Renal cortical epithelial cell (primary cell): ENCODE measurements at regions not wholly inside any gene's neighbourhood (a gene's known extent, or its start where the extent isn't known, plus 50 kb on each side); places are given as distances from the start of the nearest gene placed in this dataset.
"Not testable (repeated sequence)": the region's sequence is repeated elsewhere in the genome, so short reads cannot be mapped to it uniquely, and the experiment has no call there.

ENCODE experiments used
- DNase-seq: peaks from one replicate; pipeline ENCODE4 v3.0.0-alpha.2; 2011; ENCODE audit warnings: low read depth

- DNase-seq, result not testable (repeated sequence)
Observed at GRCh38 chr13:109702030-109702597, 84.3 kb downstream of the IRS2 start.

- DNase-seq, result peak; percentile 76
Observed at GRCh38 chr13:109700176-109700575, 86.2 kb downstream of the IRS2 start.

- DNase-seq, result no peak
Observed at GRCh38 chr13:109699628-109700071, 86.7 kb downstream of the IRS2 start.

- peak; percentile 46 for DNase-seq
Observed at GRCh38 chr13:109698779-109699178, 87.6 kb downstream of the IRS2 start.

DNA sequence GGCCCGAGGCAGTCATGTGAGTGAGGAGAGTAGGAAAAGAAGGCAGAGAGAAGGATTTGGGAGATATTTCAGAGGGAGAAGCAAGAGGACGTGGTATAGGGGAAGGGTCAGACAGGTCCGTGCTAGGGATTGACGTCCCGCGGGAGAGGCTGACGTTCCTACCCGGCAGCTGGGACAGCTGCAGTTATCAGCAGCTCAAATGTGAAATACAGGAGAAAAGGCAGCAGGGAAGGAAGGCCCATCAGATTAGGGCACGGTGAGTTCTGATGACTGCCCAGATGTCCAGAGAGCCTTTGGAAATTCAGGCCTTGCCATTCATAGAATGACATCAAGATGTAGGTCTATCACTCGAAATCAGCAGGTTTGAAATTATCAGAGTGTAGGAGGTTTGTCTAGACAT, 88.4 kb downstream of the IRS2 start:
- DNase-seq, result no peak

DNA sequence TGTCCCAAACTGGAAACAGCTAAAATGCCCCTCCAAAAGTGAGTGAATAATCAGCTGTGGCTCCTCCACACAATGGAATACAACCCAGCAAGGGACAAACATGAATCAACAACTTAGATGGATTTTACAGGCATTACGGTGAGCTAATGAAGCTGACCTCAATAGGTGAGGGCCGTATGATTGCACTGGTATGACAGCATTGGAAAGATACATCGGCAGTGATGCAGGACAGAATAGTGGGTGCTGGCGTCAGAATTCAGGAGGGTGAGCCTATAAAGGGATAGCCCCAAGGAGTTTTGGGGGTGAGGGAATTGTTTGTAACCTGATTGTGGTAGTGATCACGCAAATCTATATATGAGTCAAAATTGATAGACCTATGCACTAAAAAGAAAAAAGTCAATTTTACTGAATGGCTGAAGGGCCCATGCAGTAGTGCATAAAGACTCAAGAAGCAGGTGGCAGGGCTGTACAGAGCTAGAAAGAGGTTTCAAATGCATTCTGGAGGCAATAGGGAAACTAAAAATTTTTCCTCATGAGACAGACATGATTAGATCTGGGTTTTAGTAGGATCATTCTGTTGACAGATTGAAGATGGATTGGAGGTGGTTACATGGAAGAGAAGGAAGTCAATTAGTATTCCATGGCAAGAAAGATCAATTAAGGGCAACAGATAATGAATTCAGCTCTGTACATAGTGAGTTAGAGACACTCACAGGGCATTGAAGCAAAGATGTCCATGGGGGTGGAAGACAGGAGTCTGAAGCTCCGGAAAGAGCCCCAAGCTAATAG, 90.8 kb downstream of the IRS2 start:
- DNase-seq, result no peak

- no peak for DNase-seq
Observed at GRCh38 chr13:109694972-109695371, 91.4 kb downstream of the IRS2 start.

- DNase-seq, result no peak
Observed at GRCh38 chr13:109693213-109693612, 93.2 kb downstream of the IRS2 start.

DNA sequence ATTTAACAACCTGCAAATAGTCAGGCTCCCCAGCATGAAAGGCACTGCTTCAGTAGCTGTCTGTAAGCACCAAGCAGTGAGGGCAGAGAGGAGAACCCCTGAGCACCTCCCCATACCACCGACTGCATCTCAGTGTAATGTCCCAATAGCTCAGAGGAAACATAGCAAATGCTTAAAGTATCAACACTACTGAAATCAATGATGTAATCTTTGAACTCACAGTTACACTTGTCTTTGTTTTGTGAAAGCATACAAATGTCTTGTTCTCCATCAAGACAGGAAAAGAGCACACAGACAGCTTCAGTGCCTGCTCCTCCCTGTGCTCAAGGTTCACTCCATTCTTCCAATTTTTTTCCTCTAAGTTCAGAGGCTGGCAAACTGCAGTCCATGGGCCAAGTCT, 94.7 kb downstream of the IRS2 start:
- no peak for DNase-seq

GRCh38 chr13:109687559-109688448, 98.6 kb downstream of the IRS2 start:
- DNase-seq, result no peak

DNA sequence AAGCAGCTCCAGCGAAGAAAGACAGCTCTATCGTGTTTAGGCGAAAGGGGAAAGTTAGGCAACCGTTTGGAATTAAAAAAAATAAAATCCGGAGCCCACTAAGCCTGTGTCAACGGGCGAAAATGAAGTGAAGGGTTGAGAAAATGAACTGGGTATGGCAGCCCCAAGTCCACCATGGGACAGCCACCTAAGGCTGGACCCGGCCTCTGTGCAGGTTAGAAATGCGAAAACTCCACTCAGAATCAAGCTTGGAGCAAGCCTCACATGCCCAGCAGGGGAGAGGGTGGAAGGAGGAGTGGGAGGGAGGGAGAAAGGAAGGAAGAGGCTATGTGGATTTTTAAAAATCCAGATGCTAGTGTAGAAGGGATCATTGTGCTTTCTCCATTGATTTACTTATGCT, 101.2 kb downstream of the IRS2 start:
- DNase-seq, result no peak

- peak; percentile 90 for DNase-seq
Observed at GRCh38 chr13:109684824-109685202, 101.6 kb downstream of the IRS2 start.

- DNase-seq, result no peak
Observed at GRCh38 chr13:109684084-109684823, 102.1 kb downstream of the IRS2 start.

DNA sequence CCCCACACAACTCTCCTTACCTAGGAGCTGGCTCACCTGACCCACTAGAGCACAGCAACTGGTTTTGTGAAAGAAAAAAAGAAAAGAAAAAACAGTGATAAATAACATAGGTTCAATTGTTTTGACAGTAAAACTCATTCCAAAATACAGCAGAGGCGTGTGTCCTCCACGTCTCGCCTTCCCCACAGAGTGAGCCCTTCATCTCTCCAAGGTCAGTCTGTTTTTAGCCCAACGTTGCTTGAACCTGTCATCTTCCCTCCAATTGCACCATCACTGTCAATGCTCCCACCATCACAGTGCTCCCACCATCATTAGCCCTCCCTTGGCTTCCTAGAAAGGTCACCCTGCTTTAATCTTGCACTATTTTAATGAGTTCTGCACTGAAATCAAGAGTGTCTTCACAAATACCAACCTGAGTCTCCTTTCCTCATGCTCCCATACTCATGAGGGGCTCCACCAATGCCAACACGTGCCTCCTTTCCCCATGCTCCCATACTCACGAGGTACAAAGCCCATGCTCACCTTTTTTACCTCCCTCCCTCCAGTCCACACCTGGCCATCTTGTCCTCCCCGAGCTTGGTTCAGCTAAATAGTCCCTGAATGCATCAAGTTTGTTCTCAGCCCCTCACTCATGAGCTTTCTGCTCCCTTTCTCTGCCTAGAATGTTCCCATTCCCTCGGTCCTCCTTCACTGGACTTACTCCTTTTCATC, 103.7 kb downstream of the IRS2 start:
- DNase-seq, result no peak

- DNase-seq, result no peak
Observed at GRCh38 chr13:109680930-109681329, 105.5 kb downstream of the IRS2 start.

DNA sequence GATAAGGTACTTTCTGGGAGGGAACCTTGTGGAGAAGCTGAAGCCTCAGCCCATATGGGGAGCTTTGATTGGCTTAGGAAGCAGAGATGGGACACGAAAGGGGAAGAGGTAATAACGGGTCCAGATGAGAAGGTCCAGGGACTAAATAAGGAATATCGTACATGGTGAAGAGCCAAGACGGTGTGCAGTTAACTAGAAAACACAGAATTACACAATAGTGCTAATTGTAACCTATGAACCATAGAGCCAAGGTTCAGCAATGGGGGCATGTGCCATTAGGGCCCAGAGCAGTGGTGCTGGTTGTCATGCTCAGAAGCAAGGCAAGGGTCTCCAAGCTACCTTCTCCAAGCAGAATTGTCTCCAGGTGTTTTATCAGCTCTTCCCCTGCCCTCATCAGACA, 106.1 kb downstream of the IRS2 start:
- no peak for DNase-seq

DNA sequence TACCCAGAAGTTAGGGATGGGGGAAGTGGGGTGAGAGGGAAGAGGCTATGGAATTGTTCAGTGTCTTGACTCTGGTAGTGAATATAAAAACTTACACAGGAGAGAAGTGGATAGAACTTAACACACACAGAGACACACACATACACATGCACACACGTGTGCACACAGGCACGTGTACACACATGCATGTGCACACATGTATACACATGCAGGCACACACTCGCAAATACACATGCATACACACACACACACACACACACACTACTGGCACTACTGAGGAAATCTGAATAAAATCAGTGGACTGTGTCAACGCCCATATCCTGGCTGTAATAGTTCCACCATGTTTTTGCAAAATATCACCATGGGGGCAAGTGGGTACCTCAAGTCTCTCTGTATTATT, 107.9 kb downstream of the IRS2 start:
- no peak for DNase-seq

GRCh38 chr13:109677206-109677605, 109.2 kb downstream of the IRS2 start:
- DNase-seq, result no peak

- DNase-seq, result no peak
Observed at GRCh38 chr13:109673477-109673876, 112.9 kb downstream of the IRS2 start.

DNA sequence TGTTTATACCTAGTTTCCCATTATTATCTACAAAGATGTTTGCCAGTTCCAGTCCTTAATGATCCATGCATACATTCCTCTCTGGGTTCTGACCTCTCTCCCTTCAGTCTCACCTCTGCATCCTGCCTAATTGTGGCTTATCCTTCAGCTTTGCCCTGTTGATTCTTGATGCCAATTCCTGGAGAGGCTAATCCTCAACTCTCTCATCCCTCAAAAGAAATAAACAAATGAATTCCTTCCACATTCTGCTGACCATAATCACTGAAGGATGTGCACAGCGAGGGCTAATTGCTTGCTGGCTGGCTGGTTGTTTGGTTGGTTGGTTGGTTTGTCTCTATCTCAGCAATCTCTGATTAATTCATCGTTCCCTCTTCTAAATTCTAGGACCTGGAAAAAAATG, 113.8 kb downstream of the IRS2 start:
- DNase-seq, result no peak

- no peak for DNase-seq
Observed at GRCh38 chr13:109671919-109672318, 114.5 kb downstream of the IRS2 start.
